Kidney epithelial cell (primary cell): ENCODE measurements at regions not wholly inside any gene's neighbourhood (a gene's known extent, or its start where the extent isn't known, plus 50 kb on each side); places are given as distances from the start of the nearest gene placed in this dataset.

Experiments
- DNase-seq: peaks from one replicate; pipeline ENCODE4 v3.0.0-alpha.2; 2010; ENCODE audit warnings: low read depth
- H3K27me3 ChIP-seq: 2 replicates; pipeline ENCODE4 v1.6.0; 2011; ENCODE audit warnings: low read length; ENCODE audit not compliant: control insufficient read depth, insufficient read depth
- H3K36me3 ChIP-seq: 2 replicates; pipeline ENCODE4 v1.5.1; 2011; ENCODE audit warnings: low read length; ENCODE audit not compliant: control insufficient read depth, insufficient read depth
- H3K4me3 ChIP-seq: 2 replicates; pipeline ENCODE4 v1.5.1; 2011; ENCODE audit warnings: low read depth, mild to moderate bottlenecking, control low read depth, low read length
- CTCF ChIP-seq: IDR thresholded peaks from 2 replicates; pipeline ENCODE4 v1.5.1; 2011; ENCODE audit warnings: mild to moderate bottlenecking, moderate library complexity, low read length, control low read depth, inconsistent platforms; ENCODE audit not compliant: insufficient read depth, poor library complexity, severe bottlenecking

DNA sequence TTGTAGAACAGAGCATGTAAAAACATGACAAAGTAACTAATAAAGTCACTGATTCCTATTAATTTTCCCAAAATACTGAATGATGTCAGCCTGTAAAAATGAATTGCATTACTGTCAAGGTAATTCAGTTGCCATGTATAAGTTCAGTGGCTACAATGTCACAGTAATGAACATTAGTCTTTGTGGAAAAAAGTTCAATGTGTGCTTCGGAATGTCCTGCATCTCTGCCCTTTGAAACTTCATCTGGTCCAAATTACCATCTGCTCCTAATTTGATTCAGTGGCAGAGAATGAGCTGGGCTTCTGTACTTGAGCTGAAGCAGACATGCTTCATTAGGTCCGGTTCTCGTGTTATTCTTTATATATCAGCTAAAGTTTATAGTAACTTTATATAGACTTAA is 567.4 kb downstream of the COL12A1 start:
- DNase-seq, result no peak
- H3K27me3 ChIP-seq, result no peaks in the 10 kb centered on the region

GRCh38 chr6:74632196-74632875 is 573.5 kb downstream of the COL12A1 start:
- TF ChIP-seq CTCF, result no peak
- DNase-seq, result no peak
- Histone ChIP-seq H3K27me3 (no peaks in the 10 kb centered on the region), H3K36me3 (no peaks in the 10 kb centered on the region), H3K4me3 (no peak overlapping the region)

More for the DNA sequence above, 567.4 kb downstream of the COL12A1 start:
- no peak for TF ChIP-seq CTCF
- no peaks in the 10 kb centered on the region for H3K36me3 ChIP-seq
- H3K4me3 ChIP-seq, result no peak overlapping the region

DNA sequence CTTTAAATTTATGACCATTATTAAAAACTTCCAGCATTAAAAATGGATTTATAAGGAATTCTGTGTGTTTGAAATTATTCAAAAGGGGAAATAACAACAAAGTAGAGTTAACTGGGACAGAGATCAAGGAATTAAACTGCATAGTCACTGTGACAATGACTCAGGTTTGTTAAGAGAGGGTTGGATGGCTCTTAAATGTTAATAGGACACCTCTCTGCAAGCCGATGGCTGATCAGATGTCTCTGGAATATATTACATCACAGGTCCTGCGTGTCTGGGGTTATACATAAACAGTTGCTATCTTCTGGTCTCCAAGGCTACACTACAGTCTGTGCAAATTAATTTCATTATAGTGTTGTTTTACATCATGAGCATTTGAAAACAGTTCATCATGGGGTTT is 574.3 kb downstream of the COL12A1 start:
- no peak for DNase-seq
- no peak overlapping the region for H3K4me3 ChIP-seq
- H3K27me3 ChIP-seq, result no peaks in the 10 kb centered on the region
- H3K36me3 ChIP-seq, result no peaks in the 10 kb centered on the region
- TF ChIP-seq CTCF, result no peak

GRCh38 chr6:74626288-74626687 is 579.6 kb downstream of the COL12A1 start:
- Histone ChIP-seq H3K27me3 (no peaks in the 10 kb centered on the region), H3K4me3 (no peak overlapping the region), H3K36me3 (no peaks in the 10 kb centered on the region)
- no peak for TF ChIP-seq CTCF
- no peak for DNase-seq

- no peak for DNase-seq
- Histone ChIP-seq H3K27me3 (no peaks in the 10 kb centered on the region), H3K36me3 (no peaks in the 10 kb centered on the region), H3K4me3 (no peak overlapping the region)
- no peak for TF ChIP-seq CTCF
These were observed 582.8 kb downstream of the COL12A1 start for GRCh38 chr6:74623027-74623426.

DNA sequence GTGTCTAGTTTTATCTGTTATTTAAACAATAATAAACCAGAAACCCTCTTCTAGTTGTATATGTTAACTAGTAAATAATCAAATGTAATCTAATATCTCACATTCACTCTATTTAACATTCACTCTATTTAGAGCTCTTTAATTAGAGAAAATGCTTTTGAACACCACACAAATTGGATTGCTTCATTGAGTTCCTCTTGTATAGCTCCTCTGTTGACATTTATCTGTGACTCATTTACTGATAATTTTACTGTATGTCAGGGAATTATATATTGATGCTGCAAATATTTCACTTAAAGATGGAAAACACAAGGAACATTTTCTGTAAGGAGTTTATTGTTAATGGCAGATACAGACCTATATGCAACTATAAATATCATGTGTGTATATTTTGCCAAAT is 594.6 kb downstream of the COL12A1 start:
- H3K4me3 ChIP-seq, result no peak overlapping the region
- H3K36me3 ChIP-seq, result no peaks in the 10 kb centered on the region
- no peak for TF ChIP-seq CTCF
- no peaks in the 10 kb centered on the region for H3K27me3 ChIP-seq
- no peak for DNase-seq
